NCI-H1417 (cell line): ENCODE measurements at regions not wholly inside any gene's neighbourhood (a gene's known extent, or its start where the extent isn't known, plus 50 kb on each side); places are given as distances from the start of the nearest gene placed in this dataset.
A peak's percentile ranks its signal among the peaks of the same experiment; 100 is the strongest.

Experiments used
- DNase-seq, 3 experiments: peaks; one replicate each; lab custom pipeline; 2025; lab: John Stamatoyannopoulos, UW

GRCh38 chr13:90532861-90533492, 814.5 kb upstream of the MIR17HG start:
- no peak for DNase-seq

- peak in 2 of 3 experiments; percentile 32 to 83 for DNase-seq
Measured at GRCh38 chr13:90533866-90534265, 813.6 kb upstream of the MIR17HG start.

GRCh38 chr13:90534617-90535370, 812.7 kb upstream of the MIR17HG start:
- DNase-seq, result peak in 1 of 3 experiments; percentile 26

GRCh38 chr13:90535421-90535820, 812.1 kb upstream of the MIR17HG start:
- peak in 1 of 3 experiments; percentile 36 for DNase-seq

GRCh38 chr13:90538063-90538462, 809.4 kb upstream of the MIR17HG start:
- no peak for DNase-seq

- DNase-seq, result no peak
Measured at GRCh38 chr13:90541346-90541745, 806.1 kb upstream of the MIR17HG start.

DNA sequence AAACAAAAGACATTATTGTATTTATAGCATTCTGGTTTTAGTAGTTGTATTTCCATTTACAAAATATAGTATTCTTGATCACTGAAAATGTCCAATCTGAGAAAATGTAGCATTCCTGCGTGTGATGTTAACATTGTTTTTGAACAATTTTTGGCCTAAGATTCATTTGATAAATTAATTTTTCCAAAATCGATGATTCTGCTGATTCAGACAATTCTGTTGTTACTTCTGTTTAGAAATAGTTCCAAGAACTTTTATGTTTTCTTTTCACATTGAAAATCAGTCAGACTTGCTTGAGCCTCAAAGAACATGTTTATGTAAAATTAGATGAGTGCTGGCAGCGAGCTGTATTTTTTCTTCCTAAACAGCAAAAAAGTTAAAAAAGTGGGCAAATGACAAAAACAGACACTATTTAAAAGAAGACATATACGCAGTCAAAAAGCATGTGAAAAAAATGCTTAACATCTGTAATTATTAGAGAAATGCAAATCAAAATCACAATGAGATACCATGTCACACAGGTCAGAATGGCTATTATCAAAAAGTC, 804.5 kb upstream of the MIR17HG start:
- DNase-seq, result no peak

DNA sequence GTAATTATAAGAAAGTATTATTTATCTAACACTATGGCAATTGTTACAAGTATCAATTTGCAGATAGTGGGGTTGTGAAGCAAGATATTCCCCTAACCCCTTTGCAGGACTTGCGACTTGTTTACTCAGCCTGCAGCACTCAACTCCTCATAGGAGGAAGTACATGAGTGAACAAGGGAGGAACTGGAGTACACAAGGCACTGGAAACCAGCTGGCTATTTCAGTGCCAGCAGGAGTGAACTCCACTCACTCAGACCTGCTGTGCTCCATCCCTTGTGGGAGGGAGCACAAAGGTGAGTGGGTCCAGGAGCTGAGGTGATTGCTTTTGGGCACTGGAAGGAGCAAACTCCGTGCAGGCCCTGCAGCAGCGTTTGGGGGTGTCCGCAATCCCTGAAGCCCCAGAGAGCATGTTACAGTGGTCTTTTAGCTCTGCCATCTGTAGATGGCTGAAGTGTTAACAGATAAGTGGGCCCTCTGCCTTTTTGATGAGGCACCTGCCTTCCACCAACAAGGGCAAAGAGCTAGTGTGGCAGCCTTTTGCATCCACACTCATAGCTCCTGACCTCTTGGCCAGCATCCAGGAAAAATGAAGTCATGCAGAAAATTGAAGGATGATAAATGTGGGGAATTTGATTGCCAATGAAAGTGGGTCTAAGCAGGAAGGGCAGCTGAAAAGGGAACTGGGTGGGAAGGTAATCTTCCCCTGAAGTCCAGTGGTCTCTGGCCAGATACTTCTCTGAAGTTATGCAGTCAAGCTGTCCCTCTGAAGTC, 802.2 kb upstream of the MIR17HG start:
- peak; percentile 21 to 91 (median 72) for DNase-seq

GRCh38 chr13:90547272-90547790, 800.2 kb upstream of the MIR17HG start:
- no peak for DNase-seq

DNA sequence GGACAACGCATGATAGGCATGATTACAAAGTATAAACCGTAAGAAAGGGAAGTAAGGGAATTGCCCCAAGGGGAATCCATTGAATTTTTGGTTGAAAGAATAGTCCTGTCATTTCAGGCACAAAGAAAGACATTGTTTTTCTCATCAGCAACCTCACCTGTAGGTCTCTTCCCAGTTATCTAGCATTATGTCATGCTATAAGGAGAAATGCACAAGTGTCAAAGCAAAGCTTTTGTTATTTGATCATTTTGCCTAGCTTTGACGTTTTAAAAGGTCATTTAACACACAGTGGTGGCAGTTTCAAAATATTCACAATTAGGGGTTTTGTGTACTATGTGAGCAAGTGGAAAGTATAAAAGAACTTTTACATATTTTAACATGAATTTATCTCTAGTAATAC, 796.2 kb upstream of the MIR17HG start:
- DNase-seq, result no peak

DNA sequence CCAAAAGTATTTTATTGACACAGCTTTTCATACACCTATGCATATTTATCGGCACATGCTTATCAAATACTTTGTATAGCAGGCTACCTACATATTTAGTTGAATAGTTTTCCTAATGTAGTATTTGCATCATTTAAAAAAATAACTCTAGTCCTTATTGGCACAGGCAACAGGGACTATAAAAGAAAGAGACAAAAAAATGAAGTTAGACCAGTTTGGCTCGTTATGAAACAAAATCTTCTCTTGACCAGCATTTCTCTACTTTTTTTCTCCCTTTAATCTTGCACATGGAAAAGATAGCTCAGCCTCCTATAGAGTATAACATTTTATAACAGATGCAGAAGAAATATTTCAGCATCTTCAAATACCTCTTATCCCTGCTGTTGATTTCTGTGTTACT, 794.8 kb upstream of the MIR17HG start:
- DNase-seq, result no peak

- peak in 1 of 3 experiments; percentile 60 for DNase-seq
Measured at GRCh38 chr13:90553159-90553558, 794.3 kb upstream of the MIR17HG start.

DNA sequence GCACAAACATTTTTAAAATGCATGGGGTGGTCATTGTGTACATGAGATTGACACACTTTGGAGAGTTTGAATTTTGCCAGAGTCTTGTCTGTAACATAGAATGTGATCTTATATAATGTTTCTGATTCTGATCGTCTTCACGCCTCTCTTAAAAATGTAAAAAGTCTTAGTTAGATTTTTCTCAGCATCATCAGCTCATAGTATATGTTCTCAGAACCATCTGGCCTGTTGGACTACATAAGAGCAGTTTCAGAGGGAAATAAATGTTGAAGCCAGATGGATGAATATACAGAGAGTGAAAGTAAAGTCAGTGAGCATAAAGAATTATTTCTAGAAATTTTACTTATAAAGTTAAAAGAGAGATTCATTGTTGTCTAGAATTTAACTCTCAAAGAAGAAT, 789.9 kb upstream of the MIR17HG start:
- DNase-seq, result no peak

DNA sequence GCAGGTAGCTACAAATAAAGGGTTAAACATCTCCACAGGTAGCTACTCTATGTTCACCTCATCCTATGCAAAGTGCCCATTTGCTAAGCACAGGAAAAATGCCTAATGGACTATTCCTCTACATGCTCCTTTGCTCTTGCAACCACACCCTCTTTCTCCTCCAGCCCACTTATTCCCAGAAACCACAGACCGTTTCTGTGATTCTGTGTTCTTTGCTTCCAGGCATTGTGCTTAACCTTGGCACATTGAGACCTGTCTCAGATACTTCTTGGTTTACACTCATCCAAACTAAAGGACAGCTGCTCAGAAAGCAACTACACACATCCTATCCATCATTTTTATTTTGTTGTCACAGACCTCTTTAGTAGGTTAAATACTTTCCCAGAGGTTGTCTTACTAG, 785.0 kb upstream of the MIR17HG start:
- DNase-seq, result peak; percentile 48 to 98 (median 76)

GRCh38 chr13:90564096-90564495, 783.4 kb upstream of the MIR17HG start:
- no peak for DNase-seq

- DNase-seq, result no peak
Measured at GRCh38 chr13:90564566-90564965, 782.9 kb upstream of the MIR17HG start.

GRCh38 chr13:90565985-90566713, 781.3 kb upstream of the MIR17HG start:
- no peak for DNase-seq

GRCh38 chr13:90568165-90568564, 779.3 kb upstream of the MIR17HG start:
- DNase-seq, result no peak

GRCh38 chr13:90576067-90576466, 771.4 kb upstream of the MIR17HG start:
- DNase-seq, result no peak

GRCh38 chr13:90577726-90578125, 769.8 kb upstream of the MIR17HG start:
- no peak for DNase-seq

DNA sequence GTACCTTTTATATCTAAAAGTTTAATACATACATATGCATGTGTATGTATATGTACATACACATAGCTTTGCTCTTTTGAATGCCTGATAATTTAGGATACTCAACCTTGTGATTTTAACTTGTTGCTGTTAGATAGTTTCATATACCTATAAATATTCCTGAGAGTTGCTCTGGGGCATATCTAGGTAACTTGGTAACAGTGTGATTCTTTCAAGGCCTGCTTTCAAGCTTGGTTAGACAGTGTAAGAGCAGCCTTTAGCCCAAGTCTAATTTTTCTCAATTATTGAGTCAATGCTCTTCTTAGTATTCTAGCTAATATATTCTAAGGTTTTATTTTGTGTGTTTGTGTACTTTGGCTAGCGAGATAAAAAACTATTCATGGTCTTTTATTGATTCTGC, 762.1 kb upstream of the MIR17HG start:
- no peak for DNase-seq
